ENCODE measurements at regions not wholly inside any gene's neighbourhood (a gene's known extent, or its start where the extent isn't known, plus 50 kb on each side); places are given as distances from the start of the nearest gene placed in this dataset.

DNA sequence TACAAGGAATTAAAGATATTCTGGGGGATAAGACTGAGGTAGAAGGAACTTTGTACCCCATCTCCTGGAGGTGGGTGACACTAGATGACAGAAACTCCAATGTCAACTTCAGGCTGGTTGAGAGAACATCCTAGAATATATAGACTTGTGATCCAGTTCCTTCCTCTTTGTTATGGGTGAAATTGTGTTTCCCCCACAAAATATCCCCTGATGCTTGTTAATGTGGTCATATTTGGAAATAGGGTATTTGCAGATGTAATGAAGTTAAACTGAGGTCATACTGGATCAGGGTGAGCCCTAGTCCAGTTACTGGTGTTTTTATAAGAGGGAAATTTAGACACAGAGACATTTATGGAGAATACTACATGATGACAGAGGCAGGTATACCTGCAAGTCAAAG is 114.0 kb upstream of the NAMPT start (continued):
- TF ChIP-seq POLR2AphosphoS5 (IDR thresholded peaks at IDR 0.05; ENCODE audit: low read depth, low read length) = no peak
- no peak for TF ChIP-seq SP1 (IDR thresholded peaks at IDR 0.05; ENCODE audit: low read depth)
- TF ChIP-seq, protein P1, sequence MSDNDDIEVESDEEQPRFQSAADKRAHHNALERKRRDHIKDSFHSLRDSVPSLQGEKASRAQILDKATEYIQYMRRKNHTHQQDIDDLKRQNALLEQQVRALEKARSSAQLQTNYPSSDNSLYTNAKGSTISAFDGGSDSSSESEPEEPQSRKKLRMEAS (IDR thresholded peaks at IDR 0.05) = no peak
- TF ChIP-seq CBX3 (IDR thresholded peaks at IDR 0.05; ENCODE audit: low read depth) = no peak
- no peak for TF ChIP-seq TCF7L2 (IDR thresholded peaks at IDR 0.05; ENCODE audit: borderline replicate concordance, extremely low read depth, insufficient read depth, insufficient read length)

DNA sequence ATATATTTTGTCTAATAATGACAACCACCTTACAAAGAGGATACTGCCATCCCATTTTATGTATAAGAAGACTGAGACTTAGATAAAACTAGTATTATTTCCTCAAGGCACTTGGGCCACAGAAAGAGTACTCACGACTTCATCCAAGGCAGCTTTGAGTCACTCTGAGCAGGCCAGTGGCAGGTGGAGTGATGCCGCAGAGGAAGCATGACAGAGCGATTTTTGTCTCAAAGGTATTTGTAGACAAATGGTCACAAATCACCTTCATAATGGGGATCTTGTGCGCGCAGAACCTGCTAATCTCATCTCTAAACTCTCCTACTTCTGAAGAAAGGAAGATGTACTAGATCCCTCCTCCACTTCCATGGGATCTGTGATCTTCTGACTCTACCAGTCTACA is 113.2 kb upstream of the NAMPT start:
- intact Hi-C loops (cut with micrococcal nuclease) = no loop called here
- ChIA-PET RAD21 (ENCODE audit: low non-redundant PET in 1 of 2, low total read pairs in 2 of 2, uncharacterized antibody in 2 of 2, unreplicated experiment in 2 of 2) (no interaction called here), CTCF (no interaction called here), POLR2A (no interaction called here)
- Histone ChIP-seq H3K9me3 (ENCODE audit: control insufficient read depth in 1 of 2, insufficient read depth in 1 of 2, low read depth in 1 of 2, low read length in 2 of 2) (peaks cover 0 to 2% of the 10 kb centered on the region in 2 experiments; a peak in 1 of 4 replicates), H2AFZ (ENCODE audit: low read depth, low read length, poor library complexity, severe bottlenecking) (no peak overlapping the region), H3K27ac (ENCODE audit: low read depth, low read length) (no peak overlapping the region), H3K27me3 (ENCODE audit: insufficient read depth, low read length) (no peaks in the 10 kb centered on the region), H3K4me2 (ENCODE audit: low read length) (no peak overlapping the region), H3K4me3 (replicated peaks in 1 of 2; ENCODE audit: low read depth in 1 of 2, low read length in 2 of 2) (no peak overlapping the region), H3K4me1 (ENCODE audit: control insufficient read depth in 1 of 2, insufficient read depth in 2 of 2, low read length in 2 of 2) (no peaks in the 10 kb centered on the region), H4K20me1 (ENCODE audit: insufficient read depth) (no peaks in the 10 kb centered on the region), H3K9ac (ENCODE audit: low read length) (no peak overlapping the region), H3K36me3 (ENCODE audit: control insufficient read depth in 1 of 2, insufficient read depth in 2 of 2, low read length in 2 of 2) (no peaks in the 10 kb centered on the region), H3K79me2 (ENCODE audit: insufficient read depth, low read length) (no peaks in the 10 kb centered on the region), H3K9me2 (ENCODE audit: insufficient read depth) (0 out of 2 replicates have a peak, but pooled peaks cover 3% of the 10 kb centered on the region)
- ATAC-seq = no peak
- TF ChIP-seq EZH2 (IDR thresholded peaks at IDR 0.05) = no peak
- TF ChIP-seq JUND (IDR thresholded peaks at IDR 0.05) = no peak
- no peak for DNase-seq (ENCODE audit: low read depth, low spot score)
- BruUV-seq (replicated peaks) = no TSS peak

DNA sequence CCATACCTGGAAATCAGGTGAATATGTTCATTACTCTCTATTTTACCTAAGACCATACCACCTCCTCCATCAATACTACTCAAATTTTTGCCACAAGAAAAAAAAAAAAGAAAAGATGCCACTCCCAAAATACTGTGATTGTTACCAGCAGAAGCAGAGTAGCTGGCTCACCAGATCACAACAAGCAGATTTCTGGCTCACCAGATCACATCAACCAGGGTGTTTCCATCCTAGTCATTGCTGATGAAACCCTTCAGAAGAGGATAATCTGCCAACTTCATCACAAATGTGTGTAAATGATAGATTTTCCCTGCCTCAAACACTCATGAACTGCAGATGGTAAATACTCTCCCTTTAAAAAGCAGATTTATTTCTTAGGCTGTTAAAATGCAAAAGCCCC is 109.7 kb upstream of the NAMPT start:
- H3K9me2 ChIP-seq (ENCODE audit: insufficient read depth) = 0 out of 2 replicates have a peak, but pooled peaks cover 3% of the 10 kb centered on the region
- no peak overlapping the region for H2AFZ ChIP-seq (ENCODE audit: low read depth, low read length, poor library complexity, severe bottlenecking)
- intact Hi-C loops (cut with micrococcal nuclease) = no loop called here
- H3K27me3 ChIP-seq (ENCODE audit: insufficient read depth, low read length) = no peaks in the 10 kb centered on the region
- no peak overlapping the region for H3K27ac ChIP-seq (ENCODE audit: low read depth, low read length)
- no peak for ATAC-seq
- H3K4me2 ChIP-seq (ENCODE audit: low read length) = no peak overlapping the region
- no peak for DNase-seq (ENCODE audit: low read depth, low spot score)
- no TSS peak for BruUV-seq (replicated peaks)
- H3K9me3 ChIP-seq (ENCODE audit: control insufficient read depth in 1 of 2, insufficient read depth in 1 of 2, low read depth in 1 of 2, low read length in 2 of 2) = no peaks in the 10 kb centered on the region
- ChIA-PET RAD21 (ENCODE audit: low non-redundant PET in 1 of 2, low total read pairs in 2 of 2, uncharacterized antibody in 2 of 2, unreplicated experiment in 2 of 2) (no interaction called here), CTCF (no interaction called here), POLR2A (no interaction called here)
- H3K9ac ChIP-seq (ENCODE audit: low read length) = no peak overlapping the region
- no peaks in the 10 kb centered on the region for H3K79me2 ChIP-seq (ENCODE audit: insufficient read depth, low read length)
- no peaks in the 10 kb centered on the region for H4K20me1 ChIP-seq (ENCODE audit: insufficient read depth)
- no peak overlapping the region for H3K4me3 ChIP-seq (replicated peaks in 1 of 2; ENCODE audit: low read depth in 1 of 2, low read length in 2 of 2)
- no peaks in the 10 kb centered on the region for H3K4me1 ChIP-seq (ENCODE audit: control insufficient read depth in 1 of 2, insufficient read depth in 2 of 2, low read length in 2 of 2)
- H3K36me3 ChIP-seq (ENCODE audit: control insufficient read depth in 1 of 2, insufficient read depth in 2 of 2, low read length in 2 of 2) = no peaks in the 10 kb centered on the region
- no peak for TF ChIP-seq CEBPB (IDR thresholded peaks at IDR 0.05; ENCODE audit: low read depth)
- TF ChIP-seq POLR2AphosphoS5 (IDR thresholded peaks at IDR 0.05; ENCODE audit: low read depth, low read length) = no peak
- no peak for TF ChIP-seq FOSL1 (IDR thresholded peaks at IDR 0.05; ENCODE audit: low read depth)
- TF ChIP-seq, protein P2, sequence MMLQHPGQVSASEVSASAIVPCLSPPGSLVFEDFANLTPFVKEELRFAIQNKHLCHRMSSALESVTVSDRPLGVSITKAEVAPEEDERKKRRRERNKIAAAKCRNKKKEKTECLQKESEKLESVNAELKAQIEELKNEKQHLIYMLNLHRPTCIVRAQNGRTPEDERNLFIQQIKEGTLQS (IDR thresholded peaks at IDR 0.05) = no peak
- TF ChIP-seq ZNF274 (IDR thresholded peaks at IDR 0.05; ENCODE audit: low read depth, low read length) = no peak
- TF ChIP-seq, protein P3, sequence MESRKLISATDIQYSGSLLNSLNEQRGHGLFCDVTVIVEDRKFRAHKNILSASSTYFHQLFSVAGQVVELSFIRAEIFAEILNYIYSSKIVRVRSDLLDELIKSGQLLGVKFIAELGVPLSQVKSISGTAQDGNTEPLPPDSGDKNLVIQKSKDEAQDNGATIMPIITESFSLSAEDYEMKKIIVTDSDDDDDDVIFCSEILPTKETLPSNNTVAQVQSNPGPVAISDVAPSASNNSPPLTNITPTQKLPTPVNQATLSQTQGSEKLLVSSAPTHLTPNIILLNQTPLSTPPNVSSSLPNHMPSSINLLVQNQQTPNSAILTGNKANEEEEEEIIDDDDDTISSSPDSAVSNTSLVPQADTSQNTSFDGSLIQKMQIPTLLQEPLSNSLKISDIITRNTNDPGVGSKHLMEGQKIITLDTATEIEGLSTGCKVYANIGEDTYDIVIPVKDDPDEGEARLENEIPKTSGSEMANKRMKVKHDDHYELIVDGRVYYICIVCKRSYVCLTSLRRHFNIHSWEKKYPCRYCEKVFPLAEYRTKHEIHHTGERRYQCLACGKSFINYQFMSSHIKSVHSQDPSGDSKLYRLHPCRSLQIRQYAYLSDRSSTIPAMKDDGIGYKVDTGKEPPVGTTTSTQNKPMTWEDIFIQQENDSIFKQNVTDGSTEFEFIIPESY (IDR thresholded peaks at IDR 0.05; ENCODE audit: extremely low read depth, insufficient replicate concordance, low read length) = no peak
- no peak for TF ChIP-seq CBX3 (IDR thresholded peaks at IDR 0.05; ENCODE audit: low read depth)
- TF ChIP-seq ZFX (IDR thresholded peaks at IDR 0.05) = no peak
- TF ChIP-seq SP1 (IDR thresholded peaks at IDR 0.05; ENCODE audit: low read depth) = no peak
- no peak for TF ChIP-seq ELF1 (IDR thresholded peaks at IDR 0.05; ENCODE audit: borderline replicate concordance, low read depth)

Data from HCT116 (cell line).